HCT116 (cell line): ENCODE measurements at regions not wholly inside any gene's neighbourhood (a gene's known extent, or its start where the extent isn't known, plus 50 kb on each side); places are given as distances from the start of the nearest gene placed in this dataset.

Experiments
- CTCF ChIP-seq, 3 experiments: fragments of 200-600 bp in 1 of 3; sonication (generic) in 1 of 3; IDR thresholded peaks in 2 of 3; conservative IDR thresholded peaks in 1 of 3; 2 replicates each; pipeline ENCODE4 v1.5.1; 2012 to 2017; ENCODE audit warnings: low read depth in 2 of 3, low read length in 2 of 3, antibody characterized with exemption in 1 of 3, borderline replicate concordance in 1 of 3, control low read depth in 1 of 3, mild to moderate bottlenecking in 1 of 3, mixed read lengths in 1 of 3, mixed run types in 1 of 3, moderate library complexity in 1 of 3; ENCODE audit not compliant: insufficient read depth in 1 of 3
- EZH2 ChIP-seq: fragments of 200-600 bp; sonication (generic); IDR thresholded peaks from 2 replicates; pipeline ENCODE4 v1.6.1; 2017; ENCODE audit warnings: antibody characterized with exemption, mixed run types
- REST ChIP-seq: IDR thresholded peaks from 2 replicates; pipeline ENCODE4 v1.6.1; 2012; ENCODE audit warnings: low read depth

GRCh38 chr2:239612133-239612532, 211.3 kb upstream of the HDAC4 start:
- no peak for TF ChIP-seq CTCF (IDR thresholded peaks at IDR 0.05 in 2 of 3, conservative IDR thresholded peaks at IDR 0.05 in 1 of 3; ENCODE audit: borderline replicate concordance in 1 of 3, insufficient read depth in 1 of 3, low read depth in 2 of 3, low read length in 2 of 3)
- no peak for TF ChIP-seq EZH2
- TF ChIP-seq REST = no peak
